Kidney (tissue), 13 donors: ENCODE measurements at regions not wholly inside any gene's neighbourhood (a gene's known extent, or its start where the extent isn't known, plus 50 kb on each side); places are given as distances from the start of the nearest gene placed in this dataset.

Experiments used
- DNase-seq, 5 donors: peaks; one replicate each; pipeline ENCODE4 v3.0.0-alpha.2; 2013 to 2020
- FAIRE-seq: peaks from 2 replicates; lab custom pipeline; 2012; peaks lifted over from hg19 to GRCh38; lab: Jason Lieb, UNC
- H3K27ac ChIP-seq, 2 donors: one replicate each; pipeline ENCODE4 v1.7.0; 2013; ENCODE audit warnings: low read depth in 2 of 2, low read length in 2 of 2, inconsistent platforms in 1 of 2
- H3K27me3 ChIP-seq: one replicate; pipeline ENCODE4 v1.7.1; 2013; ENCODE audit warnings: low read length, inconsistent platforms; ENCODE audit not compliant: control insufficient read depth, insufficient read depth
- H3K36me3 ChIP-seq, 3 donors: one replicate each; pipeline versions ENCODE4 v1.7.0 to v1.7.1; 2013; ENCODE audit warnings: low read length in 3 of 3, control low read depth in 1 of 3, inconsistent platforms in 1 of 3; ENCODE audit not compliant: insufficient read depth in 3 of 3, control insufficient read depth in 2 of 3
- H3K4me1 ChIP-seq, 3 donors: one replicate each; pipeline versions ENCODE4 v1.7.0 to v1.7.1; 2013; ENCODE audit warnings: low read length in 3 of 3, inconsistent platforms in 1 of 3, low read depth in 1 of 3; ENCODE audit not compliant: control insufficient read depth in 2 of 3, insufficient read depth in 2 of 3
- H3K4me3 ChIP-seq, 3 donors: one replicate each; pipeline versions ENCODE4 v1.7.0 to v1.8.1; 2013; ENCODE audit warnings: low read length in 3 of 3, control low read depth in 1 of 3, inconsistent platforms in 1 of 3
- H3K9ac ChIP-seq, 3 donors: one replicate each; pipeline versions ENCODE4 v1.7.0 to v1.7.1; 2013; ENCODE audit warnings: low read length in 3 of 3, control low read depth in 1 of 3, inconsistent platforms in 1 of 3
- H3K9me3 ChIP-seq, 3 donors: one replicate each; pipeline versions ENCODE4 v1.7.0 to v1.7.1; 2013; ENCODE audit warnings: low read length in 3 of 3, control low read depth in 1 of 3, inconsistent platforms in 1 of 3; ENCODE audit not compliant: control insufficient read depth in 2 of 3, insufficient read depth in 1 of 3
- intact Hi-C: fragments of 100-400 bp; cut with DNase I; formaldehyde crosslinking; loops from one replicate; pipeline ENCODE4 v1.11.1; 2022
- TF ChIP-seq, protein P1 (sequence below): IDR thresholded peaks from 3 replicates; pipeline ENCODE4 v1.5.1; 2012; ENCODE audit warnings: mild to moderate bottlenecking, moderate library complexity, borderline replicate concordance; ENCODE audit not compliant: insufficient read depth; ENCODE audit errors: extremely low read depth
- donor health status: control.
- donor health status: control.
- donor health status: control.
- donor health status: control.
- donor health status: control.
- donor health status: DM: yes; HTN: yes; CAD: no.
- donor health status: Normal renal cell carcinoma (clear cell type).

DNA sequence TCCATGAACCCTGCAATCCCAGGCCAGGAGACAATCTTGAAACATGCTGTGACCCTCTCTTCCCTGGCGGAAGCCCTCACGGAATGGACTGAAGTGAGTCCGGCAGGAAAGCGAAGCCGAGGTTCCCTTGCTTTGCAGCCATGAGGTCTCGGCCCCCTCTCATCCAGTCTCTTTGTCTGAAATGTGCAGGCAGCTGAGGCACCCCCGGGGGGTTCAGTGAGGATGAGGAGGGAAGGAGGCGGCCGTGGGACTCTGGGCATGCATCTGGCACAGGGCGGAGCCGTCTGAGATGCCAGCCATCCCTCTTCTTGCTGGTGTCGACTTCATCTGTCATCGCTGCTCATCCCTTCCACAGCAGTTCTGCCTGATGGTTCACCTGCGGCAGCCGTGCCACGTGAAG lies 1485.7 kb downstream of the BRD1 start:
- Histone ChIP-seq H3K9ac (no peak overlapping the region), H3K36me3 (no peaks in the 10 kb centered on the region), H3K4me3 (no peak overlapping the region), H3K4me1 (no peaks in the 10 kb centered on the region), H3K27ac (no peak overlapping the region), H3K9me3 (no peaks in the 10 kb centered on the region), H3K27me3 (no peaks in the 10 kb centered on the region)
- no peak for FAIRE-seq
- TF ChIP-seq, protein P1, sequence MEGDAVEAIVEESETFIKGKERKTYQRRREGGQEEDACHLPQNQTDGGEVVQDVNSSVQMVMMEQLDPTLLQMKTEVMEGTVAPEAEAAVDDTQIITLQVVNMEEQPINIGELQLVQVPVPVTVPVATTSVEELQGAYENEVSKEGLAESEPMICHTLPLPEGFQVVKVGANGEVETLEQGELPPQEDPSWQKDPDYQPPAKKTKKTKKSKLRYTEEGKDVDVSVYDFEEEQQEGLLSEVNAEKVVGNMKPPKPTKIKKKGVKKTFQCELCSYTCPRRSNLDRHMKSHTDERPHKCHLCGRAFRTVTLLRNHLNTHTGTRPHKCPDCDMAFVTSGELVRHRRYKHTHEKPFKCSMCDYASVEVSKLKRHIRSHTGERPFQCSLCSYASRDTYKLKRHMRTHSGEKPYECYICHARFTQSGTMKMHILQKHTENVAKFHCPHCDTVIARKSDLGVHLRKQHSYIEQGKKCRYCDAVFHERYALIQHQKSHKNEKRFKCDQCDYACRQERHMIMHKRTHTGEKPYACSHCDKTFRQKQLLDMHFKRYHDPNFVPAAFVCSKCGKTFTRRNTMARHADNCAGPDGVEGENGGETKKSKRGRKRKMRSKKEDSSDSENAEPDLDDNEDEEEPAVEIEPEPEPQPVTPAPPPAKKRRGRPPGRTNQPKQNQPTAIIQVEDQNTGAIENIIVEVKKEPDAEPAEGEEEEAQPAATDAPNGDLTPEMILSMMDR, result no peak
- intact Hi-C loops, result no loop called here
- DNase-seq, result peak in 1 of 5 donors; percentile 49

DNA sequence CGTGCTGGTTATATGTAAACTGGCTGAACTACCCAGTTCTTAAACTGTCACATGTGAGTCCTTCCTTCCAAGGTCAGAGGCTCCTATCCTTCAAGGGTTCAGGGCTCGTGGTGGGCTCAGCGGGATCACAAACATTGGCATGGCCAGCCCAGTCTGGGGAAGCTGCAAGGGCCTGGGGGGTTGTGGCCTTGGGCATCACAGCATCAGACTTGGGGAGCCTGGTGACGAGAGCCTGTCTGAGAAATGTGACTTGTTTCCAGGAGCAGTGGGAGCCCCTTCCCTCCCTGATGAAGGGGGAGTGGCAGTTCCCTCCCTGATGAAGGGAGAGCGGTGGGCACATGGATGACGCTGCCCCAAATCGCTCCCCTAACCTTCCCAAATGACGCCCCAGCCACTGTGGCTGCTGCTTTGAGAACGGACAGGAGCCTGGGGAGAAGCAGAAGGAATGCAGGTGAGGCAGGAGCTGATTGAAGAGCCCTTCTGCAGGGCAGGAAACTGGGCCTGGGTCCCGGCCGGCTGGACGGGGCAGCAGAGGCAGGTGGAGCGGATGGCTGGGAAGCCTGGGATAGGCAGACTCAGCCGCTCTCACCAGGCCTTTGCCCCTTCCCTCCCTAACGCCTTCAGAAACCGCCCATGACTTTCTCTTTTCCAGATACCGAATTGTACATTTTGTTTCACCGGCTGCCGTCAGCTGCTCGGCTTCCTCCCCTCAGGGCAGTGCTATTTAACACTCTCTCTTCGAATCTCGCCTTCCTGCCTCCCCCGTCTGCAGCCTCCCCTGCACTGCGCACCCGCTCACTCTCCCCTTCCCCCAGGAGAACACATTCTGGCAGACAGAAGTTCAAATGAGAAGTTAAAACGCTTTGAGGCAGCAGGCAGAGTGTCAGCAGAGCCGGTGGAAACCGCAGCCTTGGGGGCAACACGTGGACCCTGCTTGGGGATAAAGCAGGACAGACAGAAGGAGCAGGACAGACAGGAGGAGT lies 1486.7 kb downstream of the BRD1 start:
- Histone ChIP-seq H3K27ac (no peak overlapping the region), H3K27me3 (no peaks in the 10 kb centered on the region), H3K4me3 (no peak overlapping the region), H3K36me3 (no peaks in the 10 kb centered on the region), H3K9me3 (no peaks in the 10 kb centered on the region), H3K4me1 (no peaks in the 10 kb centered on the region), H3K9ac (no peak overlapping the region)
- DNase-seq, result peak; percentile 40 to 81 (median 68)
- intact Hi-C loops, result no loop called here
- FAIRE-seq, result no peak
- TF ChIP-seq, protein P1, result no peak

DNA sequence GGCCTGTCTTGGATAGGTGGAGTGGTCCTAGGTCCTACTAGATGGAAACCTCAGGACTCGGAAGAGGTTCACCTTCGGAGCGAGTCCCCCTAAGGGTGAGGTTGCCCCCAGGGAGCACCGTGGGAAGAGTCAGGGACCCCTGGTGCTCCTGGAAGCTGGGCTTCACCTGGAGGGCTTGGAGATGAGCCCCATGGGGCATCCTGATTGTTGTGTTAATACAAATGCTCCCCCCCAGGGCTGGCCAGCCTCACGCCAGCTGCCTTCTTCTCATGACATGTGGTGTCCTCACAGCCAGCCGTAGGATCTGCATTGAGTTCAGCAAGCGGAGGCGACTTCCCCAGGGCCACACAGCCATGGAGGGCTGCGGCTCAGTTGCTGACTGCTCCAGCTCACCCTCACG lies 1487.5 kb downstream of the BRD1 start:
- peak in 1 of 5 donors; percentile 60 for DNase-seq
- H3K4me1 ChIP-seq, result no peaks in the 10 kb centered on the region
- H3K4me3 ChIP-seq, result no peak overlapping the region
- H3K9ac ChIP-seq, result no peak overlapping the region
- H3K27me3 ChIP-seq, result no peaks in the 10 kb centered on the region
- TF ChIP-seq, protein P1, result no peak
- H3K36me3 ChIP-seq, result no peaks in the 10 kb centered on the region
- intact Hi-C loops, result no loop called here
- H3K27ac ChIP-seq, result no peak overlapping the region
- no peaks in the 10 kb centered on the region for H3K9me3 ChIP-seq
- FAIRE-seq, result no peak
